NCI-H345 (cell line): ENCODE measurements at regions not wholly inside any gene's neighbourhood (a gene's known extent, or its start where the extent isn't known, plus 50 kb on each side); places are given as distances from the start of the nearest gene placed in this dataset.
"Not testable (repeated sequence)": the region's sequence is repeated elsewhere in the genome, so short reads cannot be mapped to it uniquely, and the experiment has no call there.

Experiments
- DNase-seq: peaks from one replicate; lab custom pipeline; 2025; lab: John Stamatoyannopoulos, UW

DNA sequence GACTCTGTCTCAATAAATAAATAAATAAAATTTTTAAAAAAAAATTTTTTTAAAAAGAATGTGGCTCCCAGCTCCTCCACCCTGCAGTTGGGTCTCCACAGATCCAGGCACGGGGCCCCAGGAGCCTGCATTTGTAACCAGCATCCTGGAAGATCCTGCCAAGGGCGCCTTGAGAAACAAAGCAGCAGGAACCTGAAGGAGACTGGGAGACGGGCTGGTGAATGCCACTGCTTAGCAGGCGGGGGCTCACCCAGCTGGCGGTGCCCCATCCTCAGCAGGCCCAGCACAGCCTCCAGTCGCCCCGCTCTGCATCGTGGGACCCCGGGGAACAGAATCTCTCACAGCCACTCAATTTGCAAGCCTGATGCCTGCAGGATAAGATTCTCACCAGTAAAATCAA, 187.5 kb upstream of the SALL3 start:
- no peak for DNase-seq

GRCh38 chr18:78792736-78793135, 186.9 kb upstream of the SALL3 start:
- DNase-seq, result no peak

- DNase-seq, result no peak
Observed at GRCh38 chr18:78793313-78794070, 186.1 kb upstream of the SALL3 start.

DNA sequence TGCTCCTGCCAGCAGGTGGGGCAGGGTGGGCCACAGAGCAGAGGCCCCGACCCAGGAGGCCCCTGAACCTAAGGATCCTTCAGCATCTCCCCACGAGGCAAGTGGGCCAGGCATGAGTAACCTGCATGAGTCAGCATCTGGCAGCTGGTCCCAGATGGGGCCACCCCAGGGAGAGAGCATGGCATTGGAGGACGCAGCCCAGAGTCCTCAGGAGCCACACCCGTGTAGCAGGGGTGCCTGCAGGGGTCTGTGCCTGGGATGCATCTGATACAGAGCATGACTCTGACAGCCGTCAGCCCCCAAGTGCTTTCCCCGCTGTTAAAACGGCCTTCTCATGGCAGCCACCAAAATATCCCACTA, 185.6 kb upstream of the SALL3 start:
- no peak for DNase-seq

- DNase-seq, result no peak
Observed at GRCh38 chr18:78796693-78797455, 182.7 kb upstream of the SALL3 start.

DNA sequence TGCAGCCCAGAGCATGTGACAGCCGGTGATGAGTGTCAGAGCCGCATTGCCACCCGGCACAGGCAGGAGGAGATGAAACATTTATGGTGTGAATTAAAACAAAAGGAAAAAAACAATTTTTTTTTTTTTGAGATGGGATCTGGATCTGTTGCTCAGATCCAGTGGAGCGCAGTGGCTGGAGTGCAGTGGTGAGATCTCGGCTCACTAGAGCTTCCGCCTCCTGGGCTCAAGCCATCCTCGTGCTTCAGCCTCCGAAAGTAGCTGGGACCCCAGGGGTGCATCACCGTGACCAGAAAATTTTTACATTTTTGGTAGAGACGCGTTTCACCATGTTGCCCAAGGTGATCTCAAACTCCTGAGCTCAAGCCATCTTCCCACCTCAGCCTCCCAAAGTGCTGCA, 182.1 kb upstream of the SALL3 start:
- DNase-seq, result no peak

- no peak for DNase-seq
Observed at GRCh38 chr18:78798402-78799175, 181.0 kb upstream of the SALL3 start.

- no peak for DNase-seq
Observed at GRCh38 chr18:78799382-78800089, 180.1 kb upstream of the SALL3 start.

- DNase-seq, result not testable (repeated sequence)
Observed at GRCh38 chr18:78800102-78800851, 179.3 kb upstream of the SALL3 start.

DNA sequence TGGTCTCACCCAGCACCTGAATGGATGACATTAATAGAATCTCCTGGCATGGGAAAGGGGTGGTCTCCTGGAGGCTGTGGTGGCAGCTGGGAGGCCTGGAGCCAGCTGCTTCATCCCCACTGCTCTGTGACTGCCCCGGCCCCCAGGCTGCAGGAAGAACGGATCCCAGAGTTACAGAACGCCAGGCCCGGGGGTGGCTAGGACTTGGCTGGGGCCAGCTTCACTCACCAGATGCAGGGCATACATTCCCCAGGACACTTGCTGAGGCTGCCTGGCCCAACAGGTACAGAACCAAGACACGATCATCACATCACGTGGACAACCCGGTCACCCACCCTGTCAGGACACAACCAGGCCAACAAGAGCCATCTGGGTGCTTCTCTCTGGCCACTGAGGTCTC, 178.6 kb upstream of the SALL3 start:
- no peak for DNase-seq

DNA sequence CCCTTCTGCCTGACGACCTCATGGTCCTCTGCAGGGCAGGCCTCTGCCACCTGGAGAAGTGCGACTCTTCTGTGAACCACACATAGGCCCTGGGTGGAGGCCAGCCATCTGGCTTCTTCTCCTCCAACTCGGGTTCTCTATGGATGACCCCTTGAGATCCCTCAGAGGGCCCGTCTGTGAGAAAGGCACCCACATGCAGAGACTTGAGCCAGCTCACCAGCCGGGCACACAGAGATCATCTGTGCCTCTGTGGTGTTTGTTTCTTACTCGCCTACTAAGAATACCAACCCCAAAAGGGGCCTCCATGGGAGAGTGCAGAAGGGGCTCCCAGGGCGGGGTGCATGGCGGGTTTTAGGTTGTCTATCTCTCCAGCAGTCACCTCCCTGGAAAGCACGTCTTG, 176.5 kb upstream of the SALL3 start:
- no peak for DNase-seq

DNA sequence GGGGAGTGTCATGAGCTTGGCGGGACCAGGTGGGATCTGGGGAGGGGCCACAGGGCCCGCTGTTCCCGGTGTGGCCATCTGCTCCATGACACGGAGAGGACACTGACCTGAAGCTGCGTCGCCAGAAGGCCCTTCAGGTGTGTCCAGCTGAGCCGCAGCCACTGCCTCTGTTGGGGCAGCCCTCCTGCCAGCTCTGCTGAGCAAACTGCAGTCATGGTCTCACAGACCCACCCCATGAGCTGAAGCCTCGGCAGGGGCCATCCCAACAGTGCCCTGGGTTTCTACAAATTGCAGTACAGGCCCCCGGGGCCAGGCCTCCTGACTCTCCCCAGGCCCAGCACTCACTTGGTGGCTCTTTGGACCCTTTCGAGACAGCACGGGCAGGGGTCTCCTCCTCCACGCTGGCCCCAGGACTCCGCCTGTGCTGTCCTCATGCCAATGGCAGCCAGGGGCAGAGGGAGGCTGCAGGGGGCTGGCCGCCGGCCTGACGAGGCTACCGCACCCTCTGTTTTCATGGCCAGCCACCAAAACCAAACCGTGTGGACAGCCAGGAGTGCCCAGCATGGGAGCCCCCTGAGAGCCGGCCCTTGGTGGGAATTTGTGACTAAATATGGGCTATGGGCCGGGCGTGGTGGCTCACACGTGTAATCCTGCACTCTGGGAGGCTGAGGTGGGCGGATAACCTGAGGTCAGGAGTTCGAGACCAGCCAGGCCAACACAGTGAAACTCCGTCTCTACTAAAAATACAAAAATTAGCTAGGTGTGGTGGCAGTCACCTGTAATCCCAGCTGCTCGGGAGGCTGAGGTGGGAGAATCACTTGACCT, 175.2 kb upstream of the SALL3 start:
- DNase-seq, result no peak

DNA sequence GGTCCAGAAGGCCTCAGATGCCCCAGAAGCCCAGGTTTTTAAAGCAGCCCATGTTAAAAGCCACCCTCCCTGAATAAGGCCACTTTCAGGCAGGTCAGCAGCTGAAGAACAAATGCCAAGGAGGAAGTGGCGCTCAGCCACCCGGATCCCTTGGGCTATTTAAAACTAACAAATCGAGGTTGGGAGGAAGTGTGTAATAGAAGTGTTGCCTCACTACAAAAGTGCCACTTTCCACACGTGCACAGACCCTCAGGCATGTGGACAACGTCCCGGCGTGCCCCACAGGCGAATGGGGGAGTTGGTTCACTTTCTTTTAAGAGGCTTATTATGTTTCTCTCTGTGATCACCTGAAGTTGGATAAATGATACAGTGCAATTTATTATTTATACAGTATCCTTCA, 173.8 kb upstream of the SALL3 start:
- no peak for DNase-seq

DNA sequence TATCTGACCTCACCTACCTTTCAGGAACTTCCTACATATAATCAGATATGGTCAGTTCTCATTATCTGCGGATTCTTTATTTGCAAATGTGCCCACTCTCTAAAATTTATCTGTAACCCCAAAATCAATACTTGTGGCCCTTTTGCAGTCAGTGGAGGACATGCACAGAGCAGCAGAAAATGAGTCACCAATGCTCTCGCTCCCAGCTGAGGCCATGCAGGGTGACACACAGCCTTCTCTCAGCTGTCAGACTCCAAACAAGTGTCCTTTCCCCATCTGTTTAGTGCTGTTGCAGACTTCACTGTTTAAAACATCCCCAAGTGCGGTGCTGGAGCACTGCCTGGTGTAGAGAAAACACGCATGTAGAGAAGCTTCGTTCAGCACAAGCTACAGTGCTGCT, 171.9 kb upstream of the SALL3 start:
- DNase-seq, result no peak

- DNase-seq, result no peak
Observed at GRCh38 chr18:78809845-78810244, 169.8 kb upstream of the SALL3 start.

- DNase-seq, result no peak
Observed at GRCh38 chr18:78810706-78811105, 168.9 kb upstream of the SALL3 start.

DNA sequence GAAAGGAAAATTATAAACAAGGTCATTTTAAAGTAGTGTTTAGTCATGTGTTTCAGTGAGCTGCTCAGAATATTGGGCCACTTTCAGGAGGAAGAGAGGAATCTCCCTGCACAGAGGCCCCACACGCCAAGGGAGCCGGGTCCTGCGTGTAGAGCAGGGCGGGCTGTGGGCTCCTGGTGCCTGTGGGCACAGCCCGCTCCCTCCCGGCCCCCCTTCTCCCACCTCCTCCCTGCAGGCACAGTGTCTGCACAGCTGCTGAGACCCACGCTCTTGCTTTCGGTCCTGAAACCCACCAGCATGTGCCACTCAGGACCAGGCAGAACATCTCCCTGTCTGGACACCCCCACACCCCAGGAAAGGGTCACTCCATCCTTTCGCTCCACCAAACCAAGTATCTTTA, 167.6 kb upstream of the SALL3 start:
- DNase-seq, result no peak

- no peak for DNase-seq
Observed at GRCh38 chr18:78813156-78813555, 166.5 kb upstream of the SALL3 start.

- peak; percentile 79 for DNase-seq
Observed at GRCh38 chr18:78813936-78814710, 165.5 kb upstream of the SALL3 start.

- DNase-seq, result no peak
Observed at GRCh38 chr18:78814766-78815165, 164.9 kb upstream of the SALL3 start.
